Midbrain (tissue), 1 donor: ENCODE measurements at regions not wholly inside any gene's neighbourhood (a gene's known extent, or its start where the extent isn't known, plus 50 kb on each side); places are given as distances from the start of the nearest gene placed in this dataset.
"Not testable (repeated sequence)": the region's sequence is repeated elsewhere in the genome, so short reads cannot be mapped to it uniquely, and the experiment has no call there.

Experiments
- DNase-seq: peaks from one replicate; lab custom pipeline; 2025; lab: John Stamatoyannopoulos, UW

- DNase-seq = no peak
Measured at GRCh38 chr1:98119796-98120195, 199.0 kb upstream of the DPYD start.

- DNase-seq = no peak
Measured at GRCh38 chr1:98113811-98114210, 193.0 kb upstream of the DPYD start.

- no peak for DNase-seq
Measured at GRCh38 chr1:98112626-98113025, 191.8 kb upstream of the DPYD start.

GRCh38 chr1:98110674-98111073 lies 189.8 kb upstream of the DPYD start:
- no peak for DNase-seq

GRCh38 chr1:98108378-98108777 lies 187.5 kb upstream of the DPYD start:
- DNase-seq = not testable (repeated sequence)

GRCh38 chr1:98107256-98107655 lies 186.4 kb upstream of the DPYD start:
- no peak for DNase-seq

- no peak for DNase-seq
Measured at GRCh38 chr1:98104289-98104688, 183.5 kb upstream of the DPYD start.

GRCh38 chr1:98103617-98104285 lies 182.9 kb upstream of the DPYD start:
- no peak for DNase-seq

GRCh38 chr1:98102345-98103030 lies 181.7 kb upstream of the DPYD start:
- DNase-seq = no peak

GRCh38 chr1:98101364-98101763 lies 180.5 kb upstream of the DPYD start:
- DNase-seq = no peak

- no peak for DNase-seq
Measured at GRCh38 chr1:98099501-98099900, 178.7 kb upstream of the DPYD start.

- peak; percentile 3 for DNase-seq
Measured at GRCh38 chr1:98098473-98098872, 177.6 kb upstream of the DPYD start.

- DNase-seq = no peak
Measured at GRCh38 chr1:98090351-98090750, 169.5 kb upstream of the DPYD start.

GRCh38 chr1:98088381-98088780 lies 167.5 kb upstream of the DPYD start:
- no peak for DNase-seq

- DNase-seq = no peak
Measured at GRCh38 chr1:98086796-98087441, 166.1 kb upstream of the DPYD start.

- no peak for DNase-seq
Measured at GRCh38 chr1:98086156-98086555, 165.3 kb upstream of the DPYD start.

GRCh38 chr1:98084188-98084587 lies 163.4 kb upstream of the DPYD start:
- no peak for DNase-seq

- DNase-seq = no peak
Measured at GRCh38 chr1:98081944-98082343, 161.1 kb upstream of the DPYD start.

GRCh38 chr1:98078596-98078995 lies 157.8 kb upstream of the DPYD start:
- no peak for DNase-seq

- no peak for DNase-seq
Measured at GRCh38 chr1:98077691-98078090, 156.9 kb upstream of the DPYD start.

GRCh38 chr1:98075626-98076025 lies 154.8 kb upstream of the DPYD start:
- DNase-seq = no peak

GRCh38 chr1:98073823-98074222 lies 153.0 kb upstream of the DPYD start:
- no peak for DNase-seq

GRCh38 chr1:98073106-98073505 lies 152.3 kb upstream of the DPYD start:
- no peak for DNase-seq
